Trophoblast cell (in vitro differentiated cells and primary cell): ENCODE measurements at regions not wholly inside any gene's neighbourhood (a gene's known extent, or its start where the extent isn't known, plus 50 kb on each side); places are given as distances from the start of the nearest gene placed in this dataset.

ENCODE experiments used
- DNase-seq, 2 donors: peaks; one replicate each; pipeline ENCODE4 v3.0.0-alpha.2; 2016
- H2AFZ ChIP-seq: 2 replicates; pipeline ENCODE4 v1.6.1; 2013; ENCODE audit warnings: low read length, moderate library complexity, mild to moderate bottlenecking; ENCODE audit not compliant: insufficient read depth, poor library complexity
- H2AK5ac ChIP-seq: 2 replicates; pipeline ENCODE4 v1.6.1; 2013; ENCODE audit warnings: mild to moderate bottlenecking, low read length
- H2BK120ac ChIP-seq: 2 replicates; pipeline ENCODE4 v1.6.1; 2013; ENCODE audit warnings: low read length, mild to moderate bottlenecking, moderate library complexity; ENCODE audit not compliant: insufficient read depth, poor library complexity
- H2BK12ac ChIP-seq: 2 replicates; pipeline ENCODE4 v1.6.1; 2013; ENCODE audit warnings: mild to moderate bottlenecking, low read length, moderate library complexity
- H2BK5ac ChIP-seq: 2 replicates; pipeline ENCODE4 v1.6.1; 2013; ENCODE audit warnings: low read length, low read depth, moderate library complexity, mild to moderate bottlenecking; ENCODE audit not compliant: poor library complexity
- H3K14ac ChIP-seq: 2 replicates; pipeline ENCODE4 v1.6.1; 2013; ENCODE audit warnings: mild to moderate bottlenecking, low read length
- H3K18ac ChIP-seq: 2 replicates; pipeline ENCODE4 v1.6.1; 2013; ENCODE audit warnings: mild to moderate bottlenecking, low read length
- H3K23ac ChIP-seq: 2 replicates; pipeline ENCODE4 v1.6.1; 2013; ENCODE audit warnings: low read length
- H3K27ac ChIP-seq: 2 replicates; pipeline ENCODE4 v1.5.1; 2013; ENCODE audit warnings: low read depth, mild to moderate bottlenecking, inconsistent platforms, low read length, moderate library complexity
- H3K27me3 ChIP-seq: 2 replicates; pipeline ENCODE4 v1.6.1; 2013; ENCODE audit warnings: inconsistent platforms, mild to moderate bottlenecking, low read length, moderate library complexity; ENCODE audit not compliant: insufficient read depth
- H3K36me3 ChIP-seq, 2 experiments: 1 replicate in 1 of 2; 2 replicates in 1 of 2; pipeline ENCODE4 v1.6.1; 2013; ENCODE audit warnings: low read length in 2 of 2, mild to moderate bottlenecking in 2 of 2, moderate library complexity in 1 of 2; ENCODE audit not compliant: insufficient read depth in 2 of 2, control insufficient read depth in 1 of 2
- H3K4ac ChIP-seq: 2 replicates; pipeline ENCODE4 v1.6.1; 2013; ENCODE audit warnings: low read depth, mild to moderate bottlenecking, low read length, moderate library complexity
- H3K4me1 ChIP-seq, 2 experiments: 1 replicate in 1 of 2; 2 replicates in 1 of 2; pipeline ENCODE4 v1.6.1; 2013; ENCODE audit warnings: low read length in 2 of 2, mild to moderate bottlenecking in 2 of 2, moderate library complexity in 1 of 2; ENCODE audit not compliant: insufficient read depth in 2 of 2, control insufficient read depth in 1 of 2
- H3K4me2 ChIP-seq: 2 replicates; pipeline ENCODE4 v1.6.1; 2013; ENCODE audit warnings: inconsistent platforms, mild to moderate bottlenecking, low read length, moderate library complexity
- H3K4me3 ChIP-seq: 2 replicates; pipeline ENCODE4 v1.5.1; 2013; ENCODE audit warnings: mild to moderate bottlenecking, low read depth, low read length, inconsistent platforms
- H3K79me1 ChIP-seq: one replicate; pipeline ENCODE4 v1.6.1; 2013; ENCODE audit warnings: low read length
- H3K79me2 ChIP-seq: 2 replicates; pipeline ENCODE4 v1.6.1; 2013; ENCODE audit warnings: low read length, mild to moderate bottlenecking; ENCODE audit not compliant: control insufficient read depth, insufficient read depth, poor library complexity
- H3K9ac ChIP-seq: 2 replicates; pipeline ENCODE4 v1.6.1; 2013; ENCODE audit warnings: mild to moderate bottlenecking, low read length
- H3K9me3 ChIP-seq: 2 replicates; pipeline ENCODE4 v1.6.1; 2013; ENCODE audit warnings: low read depth, mild to moderate bottlenecking, control low read depth, inconsistent platforms, low read length; ENCODE audit not compliant: insufficient read depth
- H4K12ac ChIP-seq: 2 replicates; pipeline ENCODE4 v1.6.1; 2013; ENCODE audit warnings: low read depth, mild to moderate bottlenecking, low read length, moderate library complexity
- H4K8ac ChIP-seq: 2 replicates; pipeline ENCODE4 v1.6.1; 2013; ENCODE audit warnings: low read depth, mild to moderate bottlenecking, low read length, moderate library complexity
- H4K91ac ChIP-seq: one replicate; pipeline ENCODE4 v1.6.1; 2013; ENCODE audit warnings: low read depth, mild to moderate bottlenecking, low read length, moderate library complexity
- WGBS: extraction: QIAGEN DNeasy Blood & Tissue Kit; methylation state at CpG from one replicate; pipeline ENCODE4 v1.1.7; 2013; ENCODE audit warnings: missing lambda C conversion rate; ENCODE audit not compliant: insufficient read length, insufficient coverage; ENCODE audit errors: extremely low coverage; 5-methylcytosine and 5-hydroxymethylcytosine counted together

DNA sequence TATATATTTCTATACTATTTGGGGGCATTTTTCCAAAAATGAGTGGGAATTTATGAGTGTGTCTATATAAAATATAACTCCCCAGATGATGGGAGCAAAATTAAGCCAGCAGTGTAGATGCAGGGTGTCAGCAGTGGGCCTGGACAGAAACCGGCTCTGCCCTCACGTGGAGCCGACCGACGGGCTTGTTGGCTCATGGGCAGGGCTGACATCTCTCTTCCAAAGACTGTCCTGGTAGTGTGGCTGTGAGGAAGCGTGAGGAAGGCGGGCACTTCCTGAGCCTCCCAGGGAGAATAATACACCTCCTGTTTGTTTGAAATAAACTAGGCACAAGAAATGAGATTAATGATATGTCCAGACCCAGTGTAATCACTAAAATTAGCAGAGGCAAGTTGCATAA is 206.5 kb downstream of the TEX29 start:
- no peak for DNase-seq
- no peak overlapping the region for H4K8ac ChIP-seq
- no peaks in the 10 kb centered on the region for H3K79me1 ChIP-seq
- H2BK12ac ChIP-seq: no peak overlapping the region
- H2BK5ac ChIP-seq: no peak overlapping the region
- H2BK120ac ChIP-seq: no peak overlapping the region
- H3K9ac ChIP-seq: no peak overlapping the region
- no peak overlapping the region for H4K91ac ChIP-seq
- no peak overlapping the region for H3K23ac ChIP-seq
- H3K18ac ChIP-seq: no peak overlapping the region
- no peak overlapping the region for H3K4me2 ChIP-seq
- H2AK5ac ChIP-seq: no peak overlapping the region
- H3K79me2 ChIP-seq: no peaks in the 10 kb centered on the region
- H3K14ac ChIP-seq: no peak overlapping the region
- H3K4ac ChIP-seq: no peak overlapping the region
- H3K36me3 ChIP-seq: no peaks in the 10 kb centered on the region
- H3K4me1 ChIP-seq: no peaks in the 10 kb centered on the region
- no peaks in the 10 kb centered on the region for H3K27me3 ChIP-seq
- H3K27ac ChIP-seq: no peak overlapping the region
- H2AFZ ChIP-seq: no peak overlapping the region
- H4K12ac ChIP-seq: no peak overlapping the region
- H3K9me3 ChIP-seq: peaks cover 2% of the 10 kb centered on the region
- no peak overlapping the region for H3K4me3 ChIP-seq
- no CpG with 5 or more reads among the region's 7 CpGs for WGBS

DNA sequence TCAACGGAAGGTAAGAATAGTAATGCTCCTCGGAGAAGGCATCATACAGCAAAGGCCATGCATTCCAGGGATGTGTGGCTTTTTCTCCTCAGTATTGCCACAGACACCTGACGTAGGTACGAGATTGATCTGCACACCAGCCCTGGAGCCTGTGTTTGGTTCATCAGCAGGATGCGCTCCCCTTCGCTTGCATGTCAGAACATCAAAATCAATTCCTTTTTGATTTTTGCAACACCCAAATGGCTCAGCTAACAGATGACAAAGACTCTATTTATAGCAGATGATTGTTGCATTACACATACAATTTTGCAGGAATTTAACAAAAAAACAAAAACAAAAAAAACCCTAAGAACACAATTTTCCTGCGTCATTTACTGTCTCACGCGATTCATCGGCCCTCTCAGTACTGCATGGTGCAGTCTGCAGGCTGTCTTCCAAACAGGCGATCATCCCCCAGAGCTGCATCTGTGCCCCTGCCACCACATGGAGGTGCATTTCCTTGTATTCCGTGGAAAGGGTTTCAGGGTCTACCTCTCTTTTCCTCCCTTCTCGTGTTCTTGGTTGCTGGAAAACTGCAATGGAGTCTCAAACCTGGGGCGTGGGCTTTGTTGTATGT is 207.3 kb downstream of the TEX29 start:
- Histone ChIP-seq H3K27ac (no peak overlapping the region), H2BK5ac (no peak overlapping the region), H3K4me1 (no peaks in the 10 kb centered on the region), H3K4me3 (no peak overlapping the region), H4K8ac (no peak overlapping the region), H2AFZ (no peak overlapping the region), H3K4ac (no peak overlapping the region), H2BK120ac (no peak overlapping the region), H3K79me1 (no peaks in the 10 kb centered on the region), H4K12ac (no peak overlapping the region), H3K9me3 (peaks cover 2% of the 10 kb centered on the region), H3K36me3 (no peaks in the 10 kb centered on the region), H3K27me3 (peaks cover 2% of the 10 kb centered on the region), H2BK12ac (no peak overlapping the region), H3K4me2 (no peak overlapping the region), H3K79me2 (no peaks in the 10 kb centered on the region), H3K9ac (no peak overlapping the region), H3K18ac (no peak overlapping the region), H3K23ac (no peak overlapping the region), H4K91ac (no peak overlapping the region), H3K14ac (no peak overlapping the region), H2AK5ac (no peak overlapping the region)
- WGBS: no CpG with 5 or more reads among the region's 14 CpGs
- no peak for DNase-seq

- H3K18ac ChIP-seq: no peak overlapping the region
- no peak overlapping the region for H3K9ac ChIP-seq
- H4K8ac ChIP-seq: no peak overlapping the region
- H3K27ac ChIP-seq: no peak overlapping the region
- peaks cover 9% of the 10 kb centered on the region for H3K27me3 ChIP-seq
- H2BK5ac ChIP-seq: no peak overlapping the region
- H2AK5ac ChIP-seq: no peak overlapping the region
- no peak for DNase-seq
- H3K14ac ChIP-seq: no peak overlapping the region
- no peak overlapping the region for H2AFZ ChIP-seq
- H3K36me3 ChIP-seq: no peaks in the 10 kb centered on the region
- H3K79me1 ChIP-seq: no peaks in the 10 kb centered on the region
- no peak overlapping the region for H2BK120ac ChIP-seq
- no CpG with 5 or more reads among the region's 3 CpGs for WGBS
- no peaks in the 10 kb centered on the region for H3K79me2 ChIP-seq
- no peak overlapping the region for H3K4me3 ChIP-seq
- peaks cover 2% of the 10 kb centered on the region for H3K9me3 ChIP-seq
- no peak overlapping the region for H3K4me2 ChIP-seq
- H2BK12ac ChIP-seq: no peak overlapping the region
- no peak overlapping the region for H3K23ac ChIP-seq
- H4K12ac ChIP-seq: no peak overlapping the region
- no peak overlapping the region for H3K4ac ChIP-seq
- H3K4me1 ChIP-seq: no peaks in the 10 kb centered on the region
- no peak overlapping the region for H4K91ac ChIP-seq
These were observed 208.1 kb downstream of the TEX29 start for GRCh38 chr13:111528513-111528912.

DNA sequence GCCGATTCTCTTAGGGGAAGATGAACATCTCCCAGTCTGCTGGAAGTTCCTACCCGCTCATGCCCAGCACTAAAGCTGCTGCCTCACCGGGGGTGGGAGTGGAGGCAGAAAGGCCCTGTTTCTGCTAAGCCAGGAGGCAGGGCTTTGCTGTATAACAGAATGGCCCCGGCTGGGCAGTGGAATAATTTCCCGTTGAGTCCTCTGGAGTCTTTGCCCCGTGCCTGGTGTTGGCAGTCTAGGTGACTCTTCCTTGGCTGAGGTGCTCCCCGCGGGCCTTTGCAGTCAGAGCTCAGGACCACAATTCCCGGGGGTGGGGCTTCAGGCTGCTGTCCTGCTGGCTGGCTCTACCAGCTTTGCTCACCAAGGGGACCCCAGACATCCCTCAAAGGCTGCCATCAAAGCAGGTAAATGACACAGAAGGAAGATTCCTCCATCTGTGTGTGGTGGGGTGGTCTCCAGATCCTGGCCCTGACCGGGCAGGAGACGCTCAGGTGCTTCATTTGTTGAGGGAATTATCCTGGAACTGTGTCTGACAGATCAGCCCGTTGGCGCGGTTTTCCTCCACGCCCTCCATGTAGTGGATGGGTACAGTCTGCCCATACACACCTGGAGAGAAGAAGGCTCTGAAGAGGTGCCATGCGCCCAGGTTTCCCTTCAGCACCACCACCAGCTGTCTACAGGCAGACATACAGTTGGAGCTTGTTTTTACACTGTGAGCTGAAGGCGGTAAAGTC is 209.9 kb downstream of the TEX29 start:
- no peak overlapping the region for H3K4me3 ChIP-seq
- H3K4me1 ChIP-seq: no peaks in the 10 kb centered on the region
- H2BK5ac ChIP-seq: no peak overlapping the region
- no peaks in the 10 kb centered on the region for H3K79me2 ChIP-seq
- no peak overlapping the region for H3K27ac ChIP-seq
- no peak overlapping the region for H4K12ac ChIP-seq
- no peak overlapping the region for H3K23ac ChIP-seq
- H2BK12ac ChIP-seq: no peak overlapping the region
- H3K14ac ChIP-seq: no peak overlapping the region
- no peak overlapping the region for H3K18ac ChIP-seq
- H3K4ac ChIP-seq: no peak overlapping the region
- H2AFZ ChIP-seq: no peak overlapping the region
- no peak overlapping the region for H2AK5ac ChIP-seq
- no peak overlapping the region for H4K8ac ChIP-seq
- H3K4me2 ChIP-seq: no peak overlapping the region
- H3K9me3 ChIP-seq: peaks cover 2% of the 10 kb centered on the region
- no peaks in the 10 kb centered on the region for H3K36me3 ChIP-seq
- no peak overlapping the region for H4K91ac ChIP-seq
- DNase-seq: no peak
- H3K79me1 ChIP-seq: no peaks in the 10 kb centered on the region
- no peak overlapping the region for H2BK120ac ChIP-seq
- H3K9ac ChIP-seq: no peak overlapping the region
- peaks cover 18% of the 10 kb centered on the region for H3K27me3 ChIP-seq
- WGBS: no CpG with 5 or more reads among the region's 17 CpGs
